Panc1 (cell line): ENCODE measurements at regions not wholly inside any gene's neighbourhood (a gene's known extent, or its start where the extent isn't known, plus 50 kb on each side); places are given as distances from the start of the nearest gene placed in this dataset.

ENCODE experiments used
- CTCF ChIP-seq: fragments of 450-650 bp; IDR thresholded peaks from 2 replicates; pipeline ENCODE4 v1.5.1; 2017; ENCODE audit warnings: mild to moderate bottlenecking
- POLR2AphosphoS5 ChIP-seq: IDR thresholded peaks from 2 replicates; pipeline ENCODE4 v1.6.1; 2012; ENCODE audit warnings: mild to moderate bottlenecking, low read depth, low read length, moderate library complexity
- SIN3A ChIP-seq: IDR thresholded peaks from 2 replicates; pipeline ENCODE4 v1.6.1; 2012; ENCODE audit warnings: low read depth, mild to moderate bottlenecking, low read length, moderate library complexity, borderline replicate concordance; ENCODE audit not compliant: insufficient read depth

GRCh38 chr1:222940095-222940494, 125.3 kb downstream of the DISP1 start:
- no peak for TF ChIP-seq CTCF
- TF ChIP-seq SIN3A: no peak
- no peak for TF ChIP-seq POLR2AphosphoS5
